SK-N-SH (cell line): ENCODE measurements at regions not wholly inside any gene's neighbourhood (a gene's known extent, or its start where the extent isn't known, plus 50 kb on each side); places are given as distances from the start of the nearest gene placed in this dataset.

Experiments used
- CTCF ChIA-PET: fragments of 300-600, 350-600 bp; formaldehyde crosslinking; extraction: SDS; loops from one replicate; lab custom pipeline; 2021; lab: Yijun Ruan, JAX
- POLR2A ChIA-PET: fragments of 350-600 bp; sonication (Branson Sonifier 250); formaldehyde crosslinking; extraction: SDS; loops from one replicate; lab custom pipeline; 2020; ENCODE audit warnings: antibody characterized with exemption, inconsistent platforms; lab: Yijun Ruan, JAX
- DNase-seq: peaks from one replicate; pipeline ENCODE4 v3.0.0; 2012
- H2AFZ ChIP-seq: fragments of 200-600 bp; sonication (generic); 2 replicates; pipeline ENCODE4 v1.8.1; 2016; ENCODE audit warnings: antibody characterized with exemption, mild to moderate bottlenecking, low read depth
- H3F3A ChIP-seq: fragments of 200-600 bp; sonication (generic); replicated peaks from 2 replicates; pipeline ENCODE3; 2016; ENCODE audit warnings: antibody characterized with exemption, mild to moderate bottlenecking; ENCODE audit not compliant: insufficient read depth
- H3K27ac ChIP-seq, 2 experiments: fragments of 200-500 bp in 1 of 2; fragments of 200-600 bp in 1 of 2; sonication (Bioruptor generic) in 1 of 2; sonication (generic), shearing (Covaris generic) in 1 of 2; 2 replicates each; pipeline versions ENCODE4 v1.5.1 to v1.6.1; 2014 to 2016; ENCODE audit warnings: low read depth in 2 of 2, inconsistent platforms in 1 of 2, low read length in 1 of 2, mild to moderate bottlenecking in 1 of 2, mixed read lengths in 1 of 2
- H3K27me3 ChIP-seq: fragments of 200-600 bp; sonication (generic), shearing (Covaris generic); 2 replicates; pipeline ENCODE4 v1.6.1; 2016; ENCODE audit warnings: mixed run types; ENCODE audit not compliant: insufficient read depth
- H3K36me3 ChIP-seq, 2 experiments: fragments of 200-500 bp in 1 of 2; fragments of 200-600 bp in 1 of 2; sonication (Bioruptor generic) in 1 of 2; sonication (generic) in 1 of 2; replicated peaks in 1 of 2; 2 replicates each; pipeline versions ENCODE3 to v1.5.1; 2014 to 2016; ENCODE audit warnings: low read length in 1 of 2, mild to moderate bottlenecking in 1 of 2; ENCODE audit not compliant: insufficient read depth in 2 of 2, control insufficient read depth in 1 of 2
- H3K4me1 ChIP-seq, 2 experiments: fragments of 200-500 bp in 1 of 2; fragments of 200-600 bp in 1 of 2; sonication (Bioruptor generic) in 1 of 2; sonication (generic), shearing (Covaris generic) in 1 of 2; 2 replicates each; pipeline versions ENCODE4 v1.5.1 to v1.6.1; 2014 to 2016; ENCODE audit warnings: low read depth in 1 of 2, low read length in 1 of 2, mixed run types in 1 of 2; ENCODE audit not compliant: insufficient read depth in 2 of 2, control insufficient read depth in 1 of 2
- H3K4me2 ChIP-seq: fragments of 200-600 bp; sonication (generic), shearing (Covaris generic); 2 replicates; pipeline ENCODE4 v1.6.1; 2017; ENCODE audit warnings: mixed run types
- H3K4me3 ChIP-seq, 2 experiments: fragments of 200-500 bp in 1 of 2; fragments of 200-600 bp in 1 of 2; sonication (Bioruptor generic) in 1 of 2; sonication (generic), shearing (Covaris generic) in 1 of 2; 2 replicates each; pipeline versions ENCODE4 v1.5.1 to v1.8.1; 2014 to 2016; ENCODE audit warnings: low read depth in 2 of 2, inconsistent platforms in 1 of 2, low read length in 1 of 2, mild to moderate bottlenecking in 1 of 2, mixed read lengths in 1 of 2, moderate library complexity in 1 of 2
- H3K79me2 ChIP-seq: fragments of 200-600 bp; sonication (generic); 2 replicates; pipeline ENCODE4 v1.8.1; 2017; ENCODE audit warnings: mild to moderate bottlenecking; ENCODE audit not compliant: insufficient read depth
- H3K9ac ChIP-seq: fragments of 200-600 bp; sonication (generic); 2 replicates; pipeline ENCODE4 v1.6.1; 2017; ENCODE audit warnings: mixed run types
- H3K9me2 ChIP-seq: fragments of 200-600 bp; sonication (generic); 2 replicates; pipeline ENCODE4 v1.6.1; 2017; ENCODE audit warnings: mixed run types
- H3K9me3 ChIP-seq: fragments of 200-600 bp; sonication (generic); 2 replicates; pipeline ENCODE4 v1.6.1; 2017; ENCODE audit warnings: mixed run types, mild to moderate bottlenecking, moderate library complexity
- H4K20me1 ChIP-seq: fragments of 200-600 bp; sonication (generic); 2 replicates; pipeline ENCODE4 v1.6.1; 2017; ENCODE audit warnings: mild to moderate bottlenecking, mixed run types; ENCODE audit not compliant: insufficient read depth
- CHD2 ChIP-seq: fragments of 150-350 bp; IDR thresholded peaks from 2 replicates; pipeline ENCODE4 v1.6.1; 2018; ENCODE audit warnings: low read length; ENCODE audit not compliant: partially characterized antibody
- FOXJ3 ChIP-seq: sonication (generic); formaldehyde crosslinking; IDR thresholded peaks from 2 replicates; pipeline ENCODE4 v1.5.1; 2020; ENCODE audit warnings: mild to moderate bottlenecking, missing genetic modification reagents
- GABPA ChIP-seq: IDR thresholded peaks from 2 replicates; pipeline ENCODE4 v1.4.0; 2012; ENCODE audit warnings: low read depth, mild to moderate bottlenecking
- GATA2 ChIP-seq: sonication (generic); formaldehyde crosslinking; IDR thresholded peaks from 2 replicates; pipeline ENCODE4 v1.5.0; 2020; ENCODE audit warnings: mild to moderate bottlenecking, missing genetic modification reagents
- IRF3 ChIP-seq: fragments of 150-350 bp; IDR thresholded peaks from 2 replicates; pipeline ENCODE4 v1.6.1; 2016; ENCODE audit warnings: mild to moderate bottlenecking, low read depth, low read length
- JUND ChIP-seq: IDR thresholded peaks from 2 replicates; pipeline ENCODE4 v1.4.0; 2012
- MEF2A ChIP-seq: IDR thresholded peaks from 2 replicates; pipeline ENCODE4 v1.4.0; 2012; ENCODE audit warnings: low read depth, borderline replicate concordance
- MXI1 ChIP-seq: IDR thresholded peaks from 2 replicates; pipeline ENCODE4 v1.6.1; 2012; ENCODE audit warnings: mild to moderate bottlenecking, low read depth, low read length, improper control_type of control experiment
- NFIC ChIP-seq: IDR thresholded peaks from 2 replicates; pipeline ENCODE4 v1.4.0; 2012; ENCODE audit warnings: borderline replicate concordance
- REST ChIP-seq: IDR thresholded peaks from 2 replicates; pipeline ENCODE4 v1.6.1; 2012; ENCODE audit warnings: mild to moderate bottlenecking, low read depth, low read length, moderate library complexity
- RXRA ChIP-seq: IDR thresholded peaks from 2 replicates; pipeline ENCODE4 v1.4.0; 2012; ENCODE audit warnings: low read depth, mild to moderate bottlenecking, borderline replicate concordance
- SMC3 ChIP-seq: IDR thresholded peaks from 2 replicates; pipeline ENCODE4 v1.6.1; 2012; ENCODE audit warnings: low read depth, low read length, improper control_type of control experiment
- TAF1 ChIP-seq: IDR thresholded peaks from 2 replicates; pipeline ENCODE4 v1.6.1; 2012; ENCODE audit warnings: low read depth, mild to moderate bottlenecking, low read length, moderate library complexity, borderline replicate concordance
- TCF12 ChIP-seq: IDR thresholded peaks from 2 replicates; pipeline ENCODE4 v1.4.0; 2012
- USF1 ChIP-seq: IDR thresholded peaks from 2 replicates; pipeline ENCODE4 v1.4.0; 2012; ENCODE audit warnings: low read depth, borderline replicate concordance
- USF2 ChIP-seq: fragments of 150-350 bp; IDR thresholded peaks from 2 replicates; pipeline ENCODE4 v1.6.1; 2017; ENCODE audit warnings: antibody characterized with exemption, low read length, low read depth, borderline replicate concordance
- WGBS: methylation state at CpG from one replicate; pipeline ENCODE4 v1.1.6; 2017; ENCODE audit warnings: low lambda C conversion rate; 5-methylcytosine and 5-hydroxymethylcytosine counted together

GRCh38 chr1:162921311-162921710 is 60.3 kb upstream of the CCDC190 start (continued):
- TF ChIP-seq MXI1: no peak

GRCh38 chr1:162919034-162919433 is 58.1 kb upstream of the CCDC190 start:
- CTCF ChIA-PET: interaction anchor here (0.7 to 3.8 kb wide), 16 partner anchors 8 to 396 kb away, joined by 3 to 20 read pairs (median 4); partner anchors contain the start of gene RGS4
- 70% methylated on average over 3 of the region's 6 CpGs for WGBS

More at GRCh38 chr1:162919034-162919433, 58.1 kb upstream of the CCDC190 start:
- no peak overlapping the region for H3K9ac ChIP-seq
- peaks cover 7% of the 10 kb centered on the region for H3F3A ChIP-seq
- no peak overlapping the region for H3K4me2 ChIP-seq
- POLR2A ChIA-PET: interaction anchor here (0.6 to 7.9 kb wide), 24 partner anchors 8 to 520 kb away, joined by 3 to 393 read pairs (median 7); partner anchors contain the start of genes RGS4 and RGS5
- no peaks in the 10 kb centered on the region for H3K36me3 ChIP-seq
- H3K27ac ChIP-seq: peak overlapping the region in 1 of 2 experiments; percentile 99; a peak in 2 of 4 replicates
- no peaks in the 10 kb centered on the region for H3K79me2 ChIP-seq
- no peaks in the 10 kb centered on the region for H3K27me3 ChIP-seq
- H3K9me3 ChIP-seq: 0 out of 2 replicates have a peak, but pooled peaks cover 3% of the 10 kb centered on the region
- no peak overlapping the region; a peak in 1 of 4 replicates for H3K4me3 ChIP-seq
- no peak overlapping the region for H2AFZ ChIP-seq
- no peaks in the 10 kb centered on the region for H4K20me1 ChIP-seq
- H3K9me2 ChIP-seq: no peaks in the 10 kb centered on the region
- H3K4me1 ChIP-seq: peaks cover 0 to 45% of the 10 kb centered on the region in 2 experiments; a peak in 3 of 4 replicates
- no peak for DNase-seq
- TF ChIP-seq FOXJ3 (CRISPR knock-in tag): no peak
- no peak for TF ChIP-seq SMC3
- TF ChIP-seq NFIC: no peak
- no peak for TF ChIP-seq MEF2A
- TF ChIP-seq USF2: no peak
- TF ChIP-seq GABPA: no peak
- no peak for TF ChIP-seq CHD2
- no peak for TF ChIP-seq USF1
- no peak for TF ChIP-seq GATA2 (CRISPR knock-in tag)
- TF ChIP-seq JUND: no peak
- no peak for TF ChIP-seq IRF3
- TF ChIP-seq RXRA: no peak
- no peak for TF ChIP-seq TCF12
- no peak for TF ChIP-seq REST
- TF ChIP-seq TAF1: no peak
